AG04449 (cell line): ENCODE measurements at regions not wholly inside any gene's neighbourhood (a gene's known extent, or its start where the extent isn't known, plus 50 kb on each side); places are given as distances from the start of the nearest gene placed in this dataset.

ENCODE experiments used
- CTCF ChIA-PET: fragments of 350-600 bp; formaldehyde crosslinking; extraction: SDS; loops from one replicate; lab custom pipeline; 2021; ENCODE audit warnings: antibody characterized with exemption; lab: Yijun Ruan, JAX
- POLR2A ChIA-PET: fragments of 400-600, 350-600 bp; formaldehyde crosslinking; extraction: SDS; loops from one replicate; lab custom pipeline; 2020; ENCODE audit warnings: antibody characterized with exemption, inconsistent platforms; lab: Yijun Ruan, JAX
- DNase-seq: peaks from one replicate; pipeline ENCODE4 v3.0.0-alpha.2; 2010; ENCODE audit warnings: low read depth, low spot score
- H3K4me3 ChIP-seq: 2 replicates; pipeline ENCODE4 v1.5.1; 2011; ENCODE audit warnings: low read depth, mild to moderate bottlenecking, control low read depth, low read length
- CTCF ChIP-seq: IDR thresholded peaks from one replicate; pipeline ENCODE4 v1.5.1; 2011; ENCODE audit warnings: mild to moderate bottlenecking, moderate library complexity, low read length, control low read depth, inconsistent platforms; ENCODE audit not compliant: insufficient read depth; ENCODE audit errors: missing control alignments

GRCh38 chr4:81898862-81899504 is 427.3 kb upstream of the RASGEF1B start:
- no peak for DNase-seq
- CTCF ChIA-PET = no interaction called here
- no peak for TF ChIP-seq CTCF
- POLR2A ChIA-PET = no interaction called here
- H3K4me3 ChIP-seq = no peak overlapping the region

- TF ChIP-seq CTCF = no peak
- CTCF ChIA-PET = no interaction called here
- no peak overlapping the region for H3K4me3 ChIP-seq
- DNase-seq = no peak
- POLR2A ChIA-PET = no interaction called here
Observed at GRCh38 chr4:81896936-81897335, 425.2 kb upstream of the RASGEF1B start.

GRCh38 chr4:81891005-81891996 is 419.6 kb upstream of the RASGEF1B start:
- CTCF ChIA-PET = no interaction called here
- no peak for TF ChIP-seq CTCF
- POLR2A ChIA-PET = no interaction called here
- no peak for DNase-seq
- H3K4me3 ChIP-seq = no peak overlapping the region

- no peak for TF ChIP-seq CTCF
- no peak for DNase-seq
- H3K4me3 ChIP-seq = no peak overlapping the region
- POLR2A ChIA-PET = no interaction called here
- CTCF ChIA-PET = no interaction called here
Observed at GRCh38 chr4:81884986-81885385, 413.3 kb upstream of the RASGEF1B start.

- DNase-seq = no peak
- POLR2A ChIA-PET = no interaction called here
- CTCF ChIA-PET = no interaction called here
- no peak overlapping the region for H3K4me3 ChIP-seq
- TF ChIP-seq CTCF = no peak
Observed at GRCh38 chr4:81883530-81884450, 412.1 kb upstream of the RASGEF1B start.

- ChIA-PET CTCF (no interaction called here), POLR2A (no interaction called here)
- TF ChIP-seq CTCF = no peak
- H3K4me3 ChIP-seq = no peak overlapping the region
- DNase-seq = no peak
Observed at GRCh38 chr4:81883004-81883403, 411.3 kb upstream of the RASGEF1B start.
